SKM-1 treated with dmso at 0.1 percent for 144 hours (cell line): ENCODE measurements at regions not wholly inside any gene's neighbourhood (a gene's known extent, or its start where the extent isn't known, plus 50 kb on each side); places are given as distances from the start of the nearest gene placed in this dataset.

Experiments
- DNase-seq: peaks from one replicate; lab custom pipeline; 2025; ENCODE audit not compliant: unreplicated experiment; lab: John Stamatoyannopoulos, UW

DNA sequence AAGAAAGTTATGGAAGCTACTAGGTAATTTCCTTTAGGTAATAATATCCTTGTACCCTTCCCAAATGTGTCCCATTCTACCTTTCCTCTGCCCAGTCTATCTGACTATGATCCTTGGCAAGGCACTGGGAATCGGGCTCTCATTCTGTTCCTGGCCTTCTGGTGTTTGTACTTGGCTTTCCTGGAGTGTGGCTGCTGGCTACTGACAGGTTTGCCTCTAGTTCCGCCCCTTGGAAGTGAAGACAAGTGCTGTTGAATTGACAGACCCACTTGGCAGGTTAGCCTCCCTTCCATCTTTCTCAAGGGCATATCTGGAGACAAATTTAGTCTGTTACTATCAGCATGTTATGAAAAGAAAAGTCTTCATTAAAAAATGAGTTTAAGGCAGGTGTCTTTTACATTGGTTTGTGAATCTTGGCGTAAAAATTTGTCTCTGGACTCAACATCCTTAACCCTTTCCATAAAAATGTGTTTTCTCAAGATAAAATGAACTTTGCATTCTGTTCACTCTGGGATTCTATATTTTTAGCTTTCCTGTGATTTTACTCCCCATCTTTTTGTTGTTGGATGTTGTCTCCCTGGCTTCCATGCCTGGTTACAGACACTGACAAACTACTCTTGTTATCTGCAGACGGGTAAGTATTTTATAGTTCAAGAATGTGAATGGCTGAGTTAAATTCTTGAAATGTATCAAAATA lies 287.4 kb upstream of the PDGFD start:
- DNase-seq: no peak

- no peak for DNase-seq
Observed at GRCh38 chr11:104443387-104443786, 279.4 kb upstream of the PDGFD start.

DNA sequence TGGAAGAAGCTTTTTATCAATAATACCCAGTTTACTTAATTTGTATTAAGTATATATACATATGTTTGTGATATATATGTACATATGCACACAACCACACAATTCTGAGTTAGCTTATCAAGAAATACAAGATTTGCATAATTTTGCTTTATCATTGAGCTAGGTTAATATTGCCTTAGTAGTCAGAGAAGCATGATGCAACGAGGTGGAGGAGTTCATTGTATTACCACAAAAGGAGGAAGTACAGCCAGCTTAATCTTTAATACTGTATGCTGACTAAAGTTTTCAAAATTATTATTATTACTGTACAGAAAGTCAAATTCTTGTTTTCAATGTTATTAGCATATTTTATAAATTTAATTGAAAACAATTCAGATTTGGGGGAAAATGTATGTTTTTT lies 278.4 kb upstream of the PDGFD start:
- DNase-seq: peak; percentile 71

DNA sequence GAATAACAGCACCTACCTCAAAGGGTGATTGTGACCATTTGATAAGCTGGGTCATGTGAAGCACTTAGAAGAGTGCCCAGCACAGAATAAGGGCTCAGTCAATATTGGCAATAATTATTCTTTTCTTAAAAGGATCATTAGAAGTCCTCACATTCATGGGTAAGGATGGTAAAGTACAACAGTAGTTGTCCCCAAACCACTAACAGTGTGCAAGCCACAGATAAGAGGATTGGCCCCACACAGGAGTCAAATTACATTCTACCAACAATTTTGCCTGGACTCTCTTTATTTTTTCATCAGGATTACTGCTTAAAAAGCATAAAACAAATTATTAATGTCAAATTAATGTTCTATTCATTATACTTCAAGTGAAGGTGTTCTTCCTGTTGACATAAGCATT lies 271.5 kb upstream of the PDGFD start:
- DNase-seq: no peak

DNA sequence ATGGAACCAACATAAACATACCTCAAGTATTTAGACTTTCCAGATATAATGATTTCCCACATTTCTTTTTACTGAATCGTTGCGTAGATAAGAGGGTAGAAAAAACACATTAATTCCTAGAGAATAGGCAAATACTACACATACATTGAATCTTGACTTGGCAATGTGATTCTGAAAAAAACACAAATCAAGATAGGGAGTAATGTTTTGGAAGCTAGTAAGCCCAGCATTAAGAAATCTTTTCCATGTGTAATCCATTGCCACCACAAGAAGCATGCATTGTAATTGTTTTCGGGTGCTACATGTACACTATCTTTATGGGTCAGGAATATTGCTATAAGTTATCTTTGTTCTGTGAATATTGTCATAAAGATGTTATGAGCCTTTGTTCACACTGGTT lies 269.8 kb upstream of the PDGFD start:
- DNase-seq: no peak

DNA sequence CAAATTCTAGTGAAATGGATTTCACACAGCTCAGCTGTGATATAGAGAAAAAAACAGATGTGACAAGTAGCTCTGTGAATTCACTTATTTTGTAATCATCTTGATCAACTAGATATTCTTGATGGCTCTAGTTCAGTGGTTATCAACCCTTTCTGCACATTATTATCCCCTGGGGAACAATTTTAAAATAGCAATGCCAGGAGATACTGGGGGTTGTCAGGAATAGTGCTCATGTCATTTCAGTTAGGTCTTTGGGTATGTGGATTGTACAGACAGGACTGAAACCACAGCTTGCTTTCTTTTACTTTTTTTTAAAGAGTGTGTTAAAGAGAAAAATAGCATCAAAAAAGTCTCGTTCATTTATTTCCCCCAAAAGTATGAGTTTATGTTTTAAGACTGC lies 269.0 kb upstream of the PDGFD start:
- DNase-seq: no peak

GRCh38 chr11:104432526-104432925 lies 268.6 kb upstream of the PDGFD start:
- no peak for DNase-seq

DNA sequence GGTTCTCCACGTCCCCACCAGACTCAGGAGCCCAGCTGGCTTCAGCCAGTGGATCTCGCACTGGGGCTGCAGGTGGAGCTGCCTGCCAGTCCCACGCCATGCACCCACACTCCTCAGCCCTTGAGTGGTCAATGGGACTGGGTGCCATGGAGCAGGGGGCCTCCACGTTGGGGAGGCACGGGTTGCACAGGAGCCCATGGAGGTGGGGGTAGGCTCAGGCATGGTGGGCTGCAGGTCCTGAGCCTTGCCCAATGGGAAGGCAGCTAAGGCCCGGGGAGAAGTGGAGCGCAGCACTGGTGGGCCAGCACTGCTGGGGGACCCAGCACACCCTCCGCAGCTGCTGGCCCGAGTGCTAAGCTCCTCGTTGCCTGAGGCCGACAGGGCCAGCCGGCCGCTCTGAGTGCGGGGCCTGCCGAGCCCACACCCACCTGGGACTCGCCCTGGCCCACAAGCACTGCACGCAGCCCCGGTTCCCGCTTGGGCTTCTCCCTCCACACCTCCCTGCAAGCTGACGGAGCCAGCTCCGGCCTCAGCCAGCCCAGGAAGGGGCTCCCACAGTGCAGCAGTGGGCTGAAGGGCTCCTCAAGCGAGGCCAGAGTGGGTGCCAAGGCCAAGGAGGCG lies 258.5 kb upstream of the PDGFD start:
- DNase-seq: no peak

DNA sequence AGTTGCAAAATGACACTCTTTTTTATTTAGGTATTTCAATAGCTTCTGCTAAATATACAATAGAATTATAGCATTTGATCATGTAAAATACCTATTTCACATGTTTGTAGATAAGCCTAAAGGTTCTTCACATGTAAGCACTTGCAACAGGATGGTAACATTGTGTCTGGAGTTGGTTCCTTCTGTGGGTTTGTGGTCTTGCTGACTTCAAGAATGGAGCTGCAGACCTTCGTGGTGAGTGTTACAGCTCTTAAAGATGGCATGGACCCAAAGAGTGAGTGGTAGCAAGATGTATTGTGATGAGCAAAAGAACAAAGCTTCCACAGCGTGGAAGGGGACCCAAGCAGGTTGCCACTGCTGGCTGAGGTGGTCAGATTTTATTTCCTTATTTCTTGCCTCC lies 246.4 kb upstream of the PDGFD start:
- DNase-seq: no peak

DNA sequence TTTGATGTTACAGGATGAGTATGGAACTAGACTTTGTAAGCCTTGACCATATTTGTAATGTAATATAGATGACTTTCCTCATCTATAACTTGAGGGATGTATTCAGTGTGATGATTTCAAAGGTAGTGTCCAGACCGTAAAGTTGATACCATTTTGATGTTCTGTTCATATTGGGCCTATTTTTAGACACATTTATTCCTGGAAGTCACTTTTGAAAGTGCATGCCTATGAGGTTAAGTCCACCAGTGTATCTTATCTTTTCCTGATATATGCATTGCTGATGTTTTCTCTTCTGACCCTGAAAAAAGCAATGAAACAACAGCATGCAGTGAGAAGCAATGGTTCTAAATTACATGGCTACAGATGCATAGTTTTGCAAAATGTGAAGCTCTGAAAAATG lies 244.7 kb upstream of the PDGFD start:
- no peak for DNase-seq

DNA sequence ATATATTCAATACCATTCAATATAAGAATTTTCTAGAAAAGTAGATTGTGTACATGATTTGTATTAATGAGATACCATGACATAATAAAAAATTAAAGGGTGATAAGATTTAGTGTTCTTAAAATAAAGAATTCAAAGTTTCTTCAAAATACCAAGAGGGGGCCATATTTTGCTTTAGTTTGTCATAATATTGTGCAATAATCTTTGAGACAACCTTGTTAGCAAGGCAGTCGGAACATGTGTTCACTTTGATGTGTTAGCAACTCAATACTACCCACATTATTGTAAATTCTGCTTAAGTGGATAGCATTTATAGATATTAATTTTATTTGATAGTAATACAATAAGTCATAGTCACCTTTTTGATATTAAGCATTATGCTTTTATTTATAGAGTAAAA lies 241.3 kb upstream of the PDGFD start:
- DNase-seq: no peak

DNA sequence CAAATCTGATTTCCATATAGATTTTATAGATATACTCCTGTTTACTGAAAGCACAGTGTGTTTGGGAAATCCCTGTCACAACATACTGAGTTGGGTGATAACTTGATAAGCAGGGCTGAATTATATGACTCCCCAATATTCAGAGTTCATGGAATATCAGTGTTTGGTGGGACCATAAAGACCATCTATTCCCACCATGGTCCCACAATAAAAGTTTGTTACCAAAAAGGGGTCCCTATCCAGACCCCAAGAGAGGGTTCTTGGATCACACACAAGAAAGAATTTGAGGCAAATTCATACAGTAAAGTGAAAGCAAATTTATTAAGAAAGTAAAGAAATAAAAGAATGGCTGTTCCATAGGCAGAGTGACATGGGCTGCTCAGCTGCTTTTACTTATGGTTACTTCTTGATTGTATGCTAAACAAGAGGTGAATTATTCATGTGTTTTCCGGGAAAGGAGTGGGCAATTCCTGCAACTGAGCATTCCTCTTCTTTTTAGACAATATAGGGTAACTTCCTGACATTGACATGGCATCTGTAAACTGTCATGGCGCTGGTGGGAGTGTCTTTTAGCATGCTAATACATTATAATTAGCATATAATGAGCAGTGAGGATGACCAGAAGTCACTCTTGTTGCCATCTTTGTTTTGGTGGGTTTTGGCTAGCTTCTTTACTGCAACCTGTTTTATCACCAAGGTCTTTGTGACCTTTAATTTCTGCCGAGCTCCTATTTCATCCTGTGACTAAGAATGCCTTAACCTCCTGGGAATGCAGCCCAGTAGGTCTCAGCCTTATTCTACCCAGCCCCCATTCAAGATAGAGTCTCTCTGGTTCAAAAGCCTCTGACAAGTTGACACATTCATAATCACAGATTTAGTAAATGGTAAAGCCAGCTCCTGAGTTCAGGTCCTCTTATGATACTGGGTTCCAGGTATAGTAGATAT lies 240.6 kb upstream of the PDGFD start:
- DNase-seq: no peak

DNA sequence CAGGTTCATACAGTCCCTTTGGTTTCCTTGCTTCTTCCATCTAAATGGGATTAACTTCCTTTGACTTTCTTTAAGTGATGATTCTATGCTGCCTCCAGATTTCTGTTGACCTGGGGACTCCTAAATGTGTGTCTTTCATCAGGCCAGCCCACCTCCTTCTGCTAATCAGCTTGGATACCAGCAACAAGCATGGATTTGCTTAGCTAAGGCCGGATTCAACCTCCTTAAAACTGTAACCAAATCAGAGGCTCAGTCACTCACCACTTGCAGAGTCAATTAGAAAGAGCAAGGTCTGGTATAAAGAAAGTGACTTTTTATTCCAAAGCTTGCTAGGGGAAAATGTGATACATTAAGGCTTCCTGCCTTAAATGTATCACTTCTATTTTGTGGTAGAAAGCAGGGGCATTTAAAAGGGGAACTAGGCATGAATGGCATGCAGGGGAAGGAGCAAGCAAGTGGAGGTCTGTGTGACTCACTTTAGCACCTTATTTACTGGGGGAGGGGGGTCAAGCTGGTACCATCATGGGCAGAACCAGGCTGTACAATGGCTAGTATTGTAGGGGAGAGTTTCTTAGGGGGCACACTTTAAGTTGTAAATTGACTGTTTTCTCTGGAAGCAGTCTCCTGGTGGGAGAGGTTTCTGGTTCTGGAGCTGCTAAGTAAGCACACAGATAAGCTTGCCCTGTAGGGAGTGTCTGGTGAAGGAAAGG lies 239.0 kb upstream of the PDGFD start:
- DNase-seq: peak; percentile 37

GRCh38 chr11:104394508-104394907 lies 230.6 kb upstream of the PDGFD start:
- DNase-seq: peak; percentile 22

GRCh38 chr11:104390651-104391050 lies 226.7 kb upstream of the PDGFD start:
- no peak for DNase-seq

DNA sequence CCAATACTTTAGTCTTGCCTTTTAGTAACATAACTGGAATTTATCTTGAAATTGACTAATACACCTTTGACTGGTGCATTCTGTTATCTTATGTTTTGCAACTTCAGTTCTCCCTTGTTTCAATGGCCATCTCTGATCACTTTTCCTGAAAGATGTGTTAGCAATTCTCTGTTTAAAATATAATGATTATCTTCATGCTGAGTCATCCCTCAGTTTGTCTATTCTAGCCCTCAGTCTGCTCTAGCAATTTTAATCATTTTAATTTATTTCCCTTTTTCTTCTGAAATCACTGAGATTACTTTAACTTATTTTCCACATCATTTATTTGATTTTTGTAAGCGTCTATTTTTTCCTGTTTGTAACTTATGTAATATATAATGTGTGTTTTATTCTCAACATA lies 221.9 kb upstream of the PDGFD start:
- no peak for DNase-seq

- no peak for DNase-seq
Observed at GRCh38 chr11:104380358-104380757, 216.4 kb upstream of the PDGFD start.

DNA sequence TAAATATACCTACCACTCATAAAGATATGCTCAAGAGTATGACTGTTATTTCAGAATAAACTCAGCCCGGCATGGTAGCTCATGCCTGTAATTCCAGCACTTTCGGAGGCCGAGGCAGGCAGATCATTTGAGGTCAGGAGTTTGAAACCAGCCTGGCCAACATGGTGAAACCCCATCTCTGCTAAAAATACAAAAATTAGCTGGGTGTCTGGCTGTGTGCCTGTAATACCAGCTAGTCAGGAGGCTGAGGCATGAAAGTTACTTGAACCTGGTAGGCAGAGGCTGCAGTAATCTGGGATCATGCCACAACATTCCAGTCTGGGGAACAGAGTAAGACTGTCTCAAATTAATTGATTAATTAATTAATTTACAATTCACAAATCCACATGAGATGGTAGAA lies 208.2 kb upstream of the PDGFD start:
- DNase-seq: no peak

- no peak for DNase-seq
Observed at GRCh38 chr11:104370478-104370877, 206.5 kb upstream of the PDGFD start.

- no peak for DNase-seq
Observed at GRCh38 chr11:104369761-104370160, 205.8 kb upstream of the PDGFD start.

DNA sequence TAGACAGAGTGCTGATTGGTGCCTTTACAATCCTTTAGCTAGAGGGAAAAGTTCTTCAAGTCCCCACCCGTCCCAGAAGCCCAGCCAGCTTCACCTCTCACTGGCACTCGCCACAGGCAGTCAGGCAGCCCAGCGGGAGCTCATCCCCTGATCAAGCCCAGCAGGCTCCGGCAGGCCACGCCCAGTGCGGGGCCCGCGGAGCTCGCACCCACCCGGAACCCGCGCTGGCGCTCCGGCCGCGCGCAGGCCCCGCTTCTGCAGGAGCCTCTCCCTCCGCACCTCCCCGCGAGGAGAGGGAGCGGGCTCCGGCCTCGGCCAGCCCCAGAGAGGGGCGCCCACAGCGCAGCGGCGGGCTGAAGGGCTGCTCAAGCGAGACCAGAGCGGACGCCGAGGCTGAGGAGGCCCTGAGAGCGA lies 202.4 kb upstream of the PDGFD start:
- no peak for DNase-seq
